ENCODE measurements at regions not wholly inside any gene's neighbourhood (a gene's known extent, or its start where the extent isn't known, plus 50 kb on each side); places are given as distances from the start of the nearest gene placed in this dataset.
A peak's percentile ranks its signal among the peaks of the same experiment; 100 is the strongest.

GRCh38 chr2:150653351-150653750 is 165.9 kb upstream of the RND3 start:
- peaks cover 2% of the 10 kb centered on the region for H3K36me3 Mint-ChIP-seq (ENCODE audit: low read depth)
- no peak overlapping the region for H3K27ac Mint-ChIP-seq (ENCODE audit: unreplicated experiment)
- H3K27me3 Mint-ChIP-seq (ENCODE audit: low read depth) = no peaks in the 10 kb centered on the region
- H3K9me3 Mint-ChIP-seq = peaks cover 9% of the 10 kb centered on the region
- H3K4me1 Mint-ChIP-seq = peaks cover 4% of the 10 kb centered on the region
- H3K4me3 Mint-ChIP-seq = no peak overlapping the region
- TF ChIP-seq, protein P1, sequence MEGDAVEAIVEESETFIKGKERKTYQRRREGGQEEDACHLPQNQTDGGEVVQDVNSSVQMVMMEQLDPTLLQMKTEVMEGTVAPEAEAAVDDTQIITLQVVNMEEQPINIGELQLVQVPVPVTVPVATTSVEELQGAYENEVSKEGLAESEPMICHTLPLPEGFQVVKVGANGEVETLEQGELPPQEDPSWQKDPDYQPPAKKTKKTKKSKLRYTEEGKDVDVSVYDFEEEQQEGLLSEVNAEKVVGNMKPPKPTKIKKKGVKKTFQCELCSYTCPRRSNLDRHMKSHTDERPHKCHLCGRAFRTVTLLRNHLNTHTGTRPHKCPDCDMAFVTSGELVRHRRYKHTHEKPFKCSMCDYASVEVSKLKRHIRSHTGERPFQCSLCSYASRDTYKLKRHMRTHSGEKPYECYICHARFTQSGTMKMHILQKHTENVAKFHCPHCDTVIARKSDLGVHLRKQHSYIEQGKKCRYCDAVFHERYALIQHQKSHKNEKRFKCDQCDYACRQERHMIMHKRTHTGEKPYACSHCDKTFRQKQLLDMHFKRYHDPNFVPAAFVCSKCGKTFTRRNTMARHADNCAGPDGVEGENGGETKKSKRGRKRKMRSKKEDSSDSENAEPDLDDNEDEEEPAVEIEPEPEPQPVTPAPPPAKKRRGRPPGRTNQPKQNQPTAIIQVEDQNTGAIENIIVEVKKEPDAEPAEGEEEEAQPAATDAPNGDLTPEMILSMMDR (conservative IDR thresholded peaks at IDR 0.05) = no peak
- no peak for DNase-seq (ENCODE audit: low read depth, low spot score)

DNA sequence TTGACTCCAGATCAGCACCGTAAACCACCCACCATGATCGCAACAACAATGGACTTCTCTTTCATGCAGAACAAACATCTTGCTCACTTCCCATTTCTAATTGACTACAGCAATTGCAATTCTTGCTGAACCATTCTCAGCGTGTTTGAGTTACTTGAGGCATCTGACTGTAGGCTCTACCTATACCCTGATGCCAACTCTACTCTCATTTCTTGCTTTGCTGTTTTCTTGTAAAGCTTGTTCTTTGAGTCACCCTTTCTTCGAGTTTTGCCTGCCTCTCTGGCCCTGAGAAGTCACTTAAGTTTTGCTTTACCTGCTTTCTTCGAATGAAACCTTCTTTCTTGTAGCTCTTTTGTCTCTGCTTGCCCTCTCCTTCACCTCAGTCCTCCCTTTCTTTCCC is 160.5 kb upstream of the RND3 start:
- no peaks in the 10 kb centered on the region for H3K27me3 Mint-ChIP-seq (ENCODE audit: low read depth)
- H3K27ac Mint-ChIP-seq (ENCODE audit: unreplicated experiment) = no peak overlapping the region
- DNase-seq (ENCODE audit: low read depth, low spot score) = no peak
- TF ChIP-seq, protein P1 (conservative IDR thresholded peaks at IDR 0.05) = no peak
- no peak overlapping the region for H3K4me3 Mint-ChIP-seq
- peaks cover 42% of the 10 kb centered on the region for H3K4me1 Mint-ChIP-seq
- H3K36me3 Mint-ChIP-seq (ENCODE audit: low read depth) = no peaks in the 10 kb centered on the region
- H3K9me3 Mint-ChIP-seq = peaks cover 5% of the 10 kb centered on the region

DNA sequence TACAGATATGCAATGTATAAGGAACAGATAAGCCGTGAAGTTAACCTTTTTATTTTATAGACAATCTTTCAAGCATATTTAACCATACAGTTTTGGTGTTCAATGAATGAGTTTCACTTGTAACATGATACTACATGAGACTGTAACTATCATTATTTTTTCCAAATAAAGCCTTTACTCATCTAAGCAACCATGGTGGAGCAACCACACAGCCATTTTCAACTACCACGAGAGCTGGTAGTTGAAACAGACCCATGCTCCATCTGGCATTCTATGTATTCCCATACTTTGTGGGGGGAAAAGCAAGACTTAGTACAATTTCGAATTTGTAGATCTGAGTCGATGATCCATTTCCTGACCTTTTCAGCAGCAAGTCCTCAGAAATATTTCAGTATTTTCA is 159.3 kb upstream of the RND3 start:
- Mint-ChIP-seq H3K4me3 (no peak overlapping the region), H3K9me3 (peaks cover 5% of the 10 kb centered on the region), H3K27ac (ENCODE audit: unreplicated experiment) (no peak overlapping the region), H3K4me1 (peaks cover 42% of the 10 kb centered on the region), H3K27me3 (ENCODE audit: low read depth) (no peaks in the 10 kb centered on the region), H3K36me3 (ENCODE audit: low read depth) (no peaks in the 10 kb centered on the region)
- TF ChIP-seq, protein P1 (conservative IDR thresholded peaks at IDR 0.05) = no peak
- DNase-seq (ENCODE audit: low read depth, low spot score) = no peak

- no peaks in the 10 kb centered on the region for H3K27me3 Mint-ChIP-seq (ENCODE audit: low read depth)
- peak overlapping the region; percentile 83 for H3K27ac Mint-ChIP-seq (ENCODE audit: unreplicated experiment)
- H3K9me3 Mint-ChIP-seq = peaks cover 5% of the 10 kb centered on the region
- TF ChIP-seq, protein P1 (conservative IDR thresholded peaks at IDR 0.05) = no peak
- DNase-seq (ENCODE audit: low read depth, low spot score) = no peak
- peaks cover 50% of the 10 kb centered on the region for H3K4me1 Mint-ChIP-seq
- H3K4me3 Mint-ChIP-seq = no peak overlapping the region
- no peaks in the 10 kb centered on the region for H3K36me3 Mint-ChIP-seq (ENCODE audit: low read depth)
Measured at GRCh38 chr2:150644298-150645067, 157.0 kb upstream of the RND3 start.

- H3K4me3 Mint-ChIP-seq = no peak overlapping the region
- no peak for DNase-seq (ENCODE audit: low read depth, low spot score)
- TF ChIP-seq, protein P1 (conservative IDR thresholded peaks at IDR 0.05) = no peak
- peaks cover 5% of the 10 kb centered on the region for H3K9me3 Mint-ChIP-seq
- no peaks in the 10 kb centered on the region for H3K27me3 Mint-ChIP-seq (ENCODE audit: low read depth)
- H3K4me1 Mint-ChIP-seq = peaks cover 53% of the 10 kb centered on the region
- no peaks in the 10 kb centered on the region for H3K36me3 Mint-ChIP-seq (ENCODE audit: low read depth)
- H3K27ac Mint-ChIP-seq (ENCODE audit: unreplicated experiment) = peak overlapping the region; percentile 76
Measured at GRCh38 chr2:150643114-150643725, 155.8 kb upstream of the RND3 start.

All from neural crest cell (in vitro differentiated cells).